ENCODE measurements at regions not wholly inside any gene's neighbourhood (a gene's known extent, or its start where the extent isn't known, plus 50 kb on each side); places are given as distances from the start of the nearest gene placed in this dataset.

- TF ChIP-seq CTCF (IDR thresholded peaks at IDR 0.05; ENCODE audit: poor library complexity) (no peak), EZH2 (IDR thresholded peaks at IDR 0.05; ENCODE audit: borderline replicate concordance) (no peak), EZH2phosphoT487 (IDR thresholded peaks at IDR 0.05; ENCODE audit: low read depth, severe bottlenecking, unreplicated experiment) (no peak)
Observed at GRCh38 chr13:99693852-99694611, 192.8 kb downstream of the TM9SF2 start.

All from hepatocyte (in vitro differentiated cells).